ENCODE measurements at regions not wholly inside any gene's neighbourhood (a gene's known extent, or its start where the extent isn't known, plus 50 kb on each side); places are given as distances from the start of the nearest gene placed in this dataset.

DNA sequence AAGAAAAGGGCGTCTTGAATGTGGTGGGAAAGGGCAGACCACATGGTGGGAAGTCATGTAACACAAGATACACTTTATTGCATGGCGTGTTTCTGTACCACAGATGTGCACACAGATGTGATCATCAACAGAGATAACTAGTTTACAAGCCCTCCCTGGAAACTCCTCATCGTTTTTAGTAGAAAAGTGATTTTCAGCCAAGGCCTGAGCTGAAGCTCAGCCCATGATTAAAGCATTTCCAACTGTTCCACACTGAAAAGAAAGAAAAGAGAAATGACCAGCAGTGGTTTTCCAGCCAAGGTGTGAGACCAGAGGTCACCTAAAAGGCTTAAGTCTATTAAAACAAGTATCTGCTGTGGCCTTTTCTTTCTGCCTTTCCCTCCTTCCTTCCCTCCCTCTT is 463.9 kb upstream of the JAG1 start:
- no peak for TF ChIP-seq GATA3 (IDR thresholded peaks at IDR 0.05; ENCODE audit: low read depth, low read length)
- TF ChIP-seq GATA2 (IDR thresholded peaks at IDR 0.05; ENCODE audit: low read depth, low read length) = no peak

All from SH-SY5Y (cell line).